ENCODE measurements at regions not wholly inside any gene's neighbourhood (a gene's known extent, or its start where the extent isn't known, plus 50 kb on each side); places are given as distances from the start of the nearest gene placed in this dataset.

GRCh38 chr10:2618690-2619089 lies 448.7 kb upstream of the PFKP start:
- TF ChIP-seq CTCF (IDR thresholded peaks at IDR 0.05 in 8 of 11, conservative IDR thresholded peaks at IDR 0.05 in 3 of 11) (no peak), POLR2A (IDR thresholded peaks at IDR 0.05) (no peak), POLR2AphosphoS5 (IDR thresholded peaks at IDR 0.05) (no peak)

All from spleen (tissue), 7 donors.